Choroid plexus epithelial cell (primary cell): ENCODE measurements at regions not wholly inside any gene's neighbourhood (a gene's known extent, or its start where the extent isn't known, plus 50 kb on each side); places are given as distances from the start of the nearest gene placed in this dataset.
A peak's percentile ranks its signal among the peaks of the same experiment; 100 is the strongest.

Source experiments
- DNase-seq: peaks from one replicate; pipeline ENCODE4 v3.0.0-alpha.2; 2010; ENCODE audit warnings: low read depth
- H3K4me3 ChIP-seq: 2 replicates; pipeline ENCODE4 v1.5.1; 2011; ENCODE audit warnings: low read depth, mild to moderate bottlenecking, control low read depth, low read length, moderate library complexity
- TF ChIP-seq, protein P1 (sequence below): conservative IDR thresholded peaks from 2 replicates; pipeline ENCODE4 v1.5.1; 2011; ENCODE audit warnings: low read depth, mild to moderate bottlenecking, control low read depth, inconsistent platforms, low read length, moderate library complexity

DNA sequence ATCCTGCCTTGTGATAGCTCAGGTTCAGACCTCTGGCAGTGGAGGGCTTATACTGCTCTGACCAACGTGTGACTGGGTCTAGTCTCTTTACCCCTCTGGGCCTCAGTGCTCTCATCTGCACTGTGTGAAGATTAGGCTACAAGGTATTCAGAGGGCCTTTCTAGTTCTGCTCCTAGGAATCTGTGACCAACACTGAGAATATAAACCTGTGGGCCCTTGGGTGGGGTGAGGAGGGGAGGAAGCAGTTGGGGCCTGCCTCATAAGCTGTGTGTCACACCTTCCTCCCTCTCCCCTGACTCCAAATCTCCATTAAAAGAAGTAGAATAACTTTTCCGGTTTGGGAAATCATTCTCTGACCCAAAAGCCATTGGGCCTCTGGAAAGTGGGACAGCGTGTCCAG, 66.3 kb upstream of the MSN start:
- TF ChIP-seq, protein P1, sequence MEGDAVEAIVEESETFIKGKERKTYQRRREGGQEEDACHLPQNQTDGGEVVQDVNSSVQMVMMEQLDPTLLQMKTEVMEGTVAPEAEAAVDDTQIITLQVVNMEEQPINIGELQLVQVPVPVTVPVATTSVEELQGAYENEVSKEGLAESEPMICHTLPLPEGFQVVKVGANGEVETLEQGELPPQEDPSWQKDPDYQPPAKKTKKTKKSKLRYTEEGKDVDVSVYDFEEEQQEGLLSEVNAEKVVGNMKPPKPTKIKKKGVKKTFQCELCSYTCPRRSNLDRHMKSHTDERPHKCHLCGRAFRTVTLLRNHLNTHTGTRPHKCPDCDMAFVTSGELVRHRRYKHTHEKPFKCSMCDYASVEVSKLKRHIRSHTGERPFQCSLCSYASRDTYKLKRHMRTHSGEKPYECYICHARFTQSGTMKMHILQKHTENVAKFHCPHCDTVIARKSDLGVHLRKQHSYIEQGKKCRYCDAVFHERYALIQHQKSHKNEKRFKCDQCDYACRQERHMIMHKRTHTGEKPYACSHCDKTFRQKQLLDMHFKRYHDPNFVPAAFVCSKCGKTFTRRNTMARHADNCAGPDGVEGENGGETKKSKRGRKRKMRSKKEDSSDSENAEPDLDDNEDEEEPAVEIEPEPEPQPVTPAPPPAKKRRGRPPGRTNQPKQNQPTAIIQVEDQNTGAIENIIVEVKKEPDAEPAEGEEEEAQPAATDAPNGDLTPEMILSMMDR = no peak
- no peak overlapping the region for H3K4me3 ChIP-seq
- no peak for DNase-seq

DNA sequence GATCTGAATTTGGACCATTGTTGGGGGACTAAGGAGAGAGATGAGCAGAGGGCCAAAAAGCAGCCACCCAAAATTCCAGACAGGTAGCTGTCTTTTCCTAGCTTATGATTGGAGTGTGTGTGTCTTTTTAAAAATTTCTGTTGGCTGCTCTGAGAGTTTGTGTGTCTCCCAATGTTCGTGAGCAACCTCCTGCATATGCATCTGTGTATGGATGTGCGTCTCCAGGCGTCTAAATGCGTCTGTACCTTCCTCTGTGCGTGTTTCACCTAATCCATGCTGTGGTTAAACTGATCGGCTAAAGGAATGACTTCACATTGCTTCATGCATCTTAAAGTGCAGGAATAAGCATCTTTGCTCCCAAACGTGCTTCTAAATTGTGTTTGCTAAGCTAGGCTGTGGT, 65.5 kb upstream of the LAS1L start:
- no peak overlapping the region for H3K4me3 ChIP-seq
- DNase-seq = no peak
- TF ChIP-seq, protein P1 = no peak

DNA sequence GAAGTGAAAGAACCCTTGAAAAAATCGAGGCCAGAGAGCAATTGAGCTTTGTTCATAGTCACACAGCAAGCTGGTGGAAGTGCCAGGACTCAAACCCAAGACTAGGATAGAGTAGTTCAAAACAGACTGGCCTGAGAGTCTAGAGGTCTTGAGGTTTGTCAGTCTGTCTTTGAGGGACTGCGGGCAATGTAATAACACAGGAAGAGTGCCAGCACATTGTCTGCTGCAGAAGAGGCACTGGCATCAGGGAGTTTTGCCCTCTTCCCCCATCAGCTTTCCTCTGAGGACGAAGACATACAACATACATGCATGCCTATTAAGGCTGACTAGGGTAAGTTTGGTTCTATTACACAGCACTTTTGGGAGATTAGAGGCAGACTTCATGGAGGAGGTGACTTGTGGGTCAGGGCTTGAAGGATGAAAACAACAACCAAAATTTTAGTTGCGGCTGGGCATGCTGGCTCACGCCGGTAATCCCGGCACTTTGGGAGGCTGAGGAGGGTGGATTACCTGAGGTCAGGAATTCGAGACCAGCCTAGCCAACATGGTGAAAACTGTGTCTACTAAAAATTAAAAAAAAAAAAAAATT, 64.1 kb upstream of the LAS1L start:
- H3K4me3 ChIP-seq = no peak overlapping the region
- TF ChIP-seq, protein P1 = no peak
- no peak for DNase-seq

DNA sequence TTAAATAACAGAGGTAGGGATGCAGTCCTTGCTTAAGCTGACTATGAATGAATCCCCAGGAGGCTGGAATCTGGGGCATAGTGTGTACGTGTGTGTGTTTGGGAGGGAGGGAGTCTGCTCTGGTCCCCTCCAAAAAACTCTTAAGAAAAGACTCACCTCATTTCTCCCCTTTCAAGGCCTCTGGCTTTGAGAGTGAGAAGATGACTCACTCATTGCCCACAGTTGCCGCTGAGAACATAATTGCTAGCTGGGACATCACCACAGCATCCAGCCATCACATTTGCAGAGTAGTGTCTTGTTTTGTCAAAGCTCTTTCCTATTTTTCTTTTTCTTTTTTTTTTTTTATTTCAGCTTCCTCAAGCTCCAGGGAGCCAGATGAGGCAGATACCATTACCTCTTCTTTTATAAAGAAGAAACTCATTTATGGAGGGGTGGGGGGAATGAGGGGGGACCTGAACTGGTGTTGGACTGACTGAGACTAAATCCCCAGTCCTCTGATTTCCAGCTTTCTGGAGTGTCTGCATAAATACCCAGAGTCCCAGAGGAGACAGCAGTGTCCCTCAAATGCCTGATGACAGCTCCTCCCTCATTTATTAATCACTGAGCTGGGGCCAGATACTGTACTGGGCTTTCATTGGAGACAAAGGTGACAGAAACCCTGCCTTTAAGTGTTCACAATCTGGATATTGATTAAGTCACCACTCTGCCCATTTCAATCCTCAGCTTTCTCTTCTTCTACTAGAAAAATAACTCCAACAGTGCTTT, 61.9 kb upstream of the LAS1L start:
- DNase-seq = peak; percentile 57
- no peak overlapping the region for H3K4me3 ChIP-seq
- TF ChIP-seq, protein P1 = no peak

DNA sequence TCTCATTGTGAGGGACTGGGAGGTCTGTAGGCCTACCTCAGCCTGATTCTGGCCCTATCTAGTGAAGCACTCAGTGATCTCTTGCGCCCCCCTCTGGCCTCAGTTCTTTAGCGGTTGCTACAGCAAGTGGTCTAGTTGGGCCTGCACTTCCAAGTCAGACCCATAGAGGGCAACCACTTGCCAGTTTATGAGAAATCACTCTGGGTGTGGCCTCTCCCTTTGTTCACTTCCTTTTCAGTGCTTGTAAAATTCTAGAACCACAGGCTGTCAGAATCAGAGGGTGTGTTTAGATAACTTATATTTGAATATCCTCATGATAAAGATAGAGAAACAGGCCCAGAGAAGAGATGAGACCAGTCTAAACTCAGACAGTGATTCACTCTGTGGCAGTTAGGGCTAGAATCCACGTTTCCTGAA, 60.9 kb upstream of the LAS1L start:
- DNase-seq = peak; percentile 95
- no peak overlapping the region for H3K4me3 ChIP-seq
- TF ChIP-seq, protein P1 = peak; percentile 96

DNA sequence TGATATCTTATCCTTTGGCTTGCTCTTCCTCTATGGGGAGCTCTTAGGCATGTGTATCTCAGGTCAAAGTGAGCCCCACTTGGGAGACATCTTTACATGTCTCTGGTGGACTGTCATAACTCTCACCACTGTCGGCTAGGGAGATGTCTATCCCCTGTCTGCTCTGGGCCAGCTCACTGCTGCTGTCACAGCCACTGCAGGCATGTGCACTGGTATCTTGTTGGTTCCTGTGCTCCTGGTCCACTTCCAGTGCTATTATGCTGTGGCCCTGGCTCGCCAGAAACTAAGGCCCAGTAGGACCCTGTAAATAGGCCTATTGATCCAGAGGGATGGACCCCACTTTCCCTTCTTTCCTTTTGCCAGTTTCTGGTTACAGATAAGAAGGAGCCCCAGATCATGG, 56.6 kb upstream of the LAS1L start:
- no peak overlapping the region for H3K4me3 ChIP-seq
- TF ChIP-seq, protein P1 = no peak
- no peak for DNase-seq

DNA sequence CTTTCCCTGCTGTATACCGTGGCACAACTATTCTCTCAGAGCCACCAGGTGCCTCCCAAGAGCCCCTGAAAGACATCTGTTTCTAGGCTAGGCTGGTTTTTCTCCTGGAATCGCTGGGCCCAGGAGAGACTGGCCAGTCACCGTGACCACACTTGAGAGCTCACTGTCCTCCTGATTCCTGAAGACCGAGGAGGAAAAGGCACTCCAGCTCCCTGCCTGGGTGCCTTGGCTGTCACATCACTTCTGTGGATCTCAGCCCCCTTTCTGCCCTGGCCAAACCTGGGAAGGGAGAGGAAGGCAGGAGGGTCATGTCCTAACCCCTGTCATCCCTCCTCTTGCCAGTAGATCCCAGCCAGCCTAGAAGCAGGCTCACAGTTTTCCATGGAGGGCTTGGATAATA, 54.7 kb upstream of the LAS1L start:
- DNase-seq = no peak
- TF ChIP-seq, protein P1 = no peak
- H3K4me3 ChIP-seq = no peak overlapping the region
